Natural killer cell treated with Interleukin-12 subunit alpha and Interleukin-12 subunit beta and Interleukin-15 and Interleukin-18, amount 100 ng/mL, for 72 hours (primary cell): ENCODE measurements at regions not wholly inside any gene's neighbourhood (a gene's known extent, or its start where the extent isn't known, plus 50 kb on each side); places are given as distances from the start of the nearest gene placed in this dataset.
A peak's percentile ranks its signal among the peaks of the same experiment; 100 is the strongest.
"Not testable (repeated sequence)": the region's sequence is repeated elsewhere in the genome, so short reads cannot be mapped to it uniquely, and the experiment has no call there.

Experiments
- ATAC-seq, 2 donors: fragments of 150-1000 bp; cut with Tn5 transposase in 1 of 2; sonication (Bioruptor Pico), chemical (Tn5 transposase) in 1 of 2; 2 replicates each; pipeline ENCODE4 v1.10.0; 2021
- DNase-seq: peaks from one replicate; pipeline ENCODE4 v3.0.0; 2022; ENCODE audit warnings: low spot score
- H3K27ac Mint-ChIP-seq, 2 donors: 1 replicate in 1 of 2; 2 replicates in 1 of 2; pipeline ENCODE4 v1.8.0; 2022; ENCODE audit warnings: mixed read lengths in 2 of 2, mild to moderate bottlenecking in 1 of 2, moderate library complexity in 1 of 2
- H3K27me3 Mint-ChIP-seq, 2 donors: 1 replicate in 1 of 2; 2 replicates in 1 of 2; pipeline ENCODE4 v1.8.0; 2022; ENCODE audit warnings: mixed read lengths in 2 of 2
- H3K36me3 Mint-ChIP-seq: one replicate; pipeline ENCODE4 v1.8.0; 2022; ENCODE audit warnings: mixed read lengths
- H3K4me1 Mint-ChIP-seq, 2 donors: 1 replicate in 1 of 2; 2 replicates in 1 of 2; pipeline ENCODE4 v1.8.0; 2022; ENCODE audit warnings: low read depth in 2 of 2, mixed read lengths in 2 of 2, mild to moderate bottlenecking in 1 of 2
- H3K4me3 Mint-ChIP-seq: one replicate; pipeline ENCODE4 v1.8.0; 2022; ENCODE audit warnings: mixed read lengths
- H3K9me3 Mint-ChIP-seq: 2 replicates; pipeline ENCODE4 v1.8.0; 2022; ENCODE audit warnings: mixed read lengths

DNA sequence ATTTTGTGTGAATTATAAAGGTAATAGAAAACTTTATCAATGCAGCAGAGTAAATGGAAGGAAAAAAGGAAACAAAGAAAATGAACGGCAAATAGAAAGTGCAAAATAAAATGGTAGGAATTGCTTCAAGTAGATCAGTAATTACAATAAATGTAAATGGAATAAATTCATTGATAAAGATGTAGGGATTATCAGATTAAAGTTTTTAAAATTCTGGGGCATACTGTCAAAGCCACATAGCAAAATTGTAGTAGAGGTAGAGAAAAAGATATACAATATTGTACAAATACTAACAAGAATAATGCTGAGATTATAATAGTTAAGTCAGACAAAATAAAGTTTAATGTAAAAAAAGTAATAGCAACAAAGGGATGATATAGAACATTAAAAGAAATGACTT, 94.7 kb downstream of the SMIM20 start:
- ATAC-seq = no peak
- peaks cover 4% of the 10 kb centered on the region in 2 donors for H3K4me1 Mint-ChIP-seq
- H3K36me3 Mint-ChIP-seq = peaks cover 5% of the 10 kb centered on the region
- H3K9me3 Mint-ChIP-seq = peaks cover 2% of the 10 kb centered on the region
- H3K27ac Mint-ChIP-seq = no peak overlapping the region
- H3K27me3 Mint-ChIP-seq = peaks cover 29 to 42% of the 10 kb centered on the region in 2 donors
- H3K4me3 Mint-ChIP-seq = no peak overlapping the region
- DNase-seq = no peak

DNA sequence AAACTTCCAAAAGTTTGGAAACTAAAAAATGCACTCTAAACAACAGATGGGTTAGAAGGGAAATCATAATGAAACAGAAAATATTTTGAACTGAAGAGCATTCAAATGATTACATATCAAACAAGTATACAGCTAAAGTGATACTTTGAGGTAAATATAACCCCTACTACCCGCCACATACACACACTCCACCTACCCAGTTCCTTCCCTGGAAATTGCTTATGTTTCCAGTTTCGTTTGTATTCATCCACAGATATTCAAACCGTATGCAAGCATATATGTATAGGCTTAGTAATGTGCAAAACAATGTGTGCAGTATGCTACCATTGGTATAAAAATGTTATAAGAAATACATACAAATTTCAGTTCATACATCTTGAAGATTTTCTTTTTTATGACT, 95.5 kb downstream of the SMIM20 start:
- no peak overlapping the region for H3K27ac Mint-ChIP-seq
- DNase-seq (no peak), ATAC-seq (no peak)
- H3K36me3 Mint-ChIP-seq = peaks cover 5% of the 10 kb centered on the region
- peaks cover 28 to 34% of the 10 kb centered on the region in 2 donors for H3K27me3 Mint-ChIP-seq
- H3K9me3 Mint-ChIP-seq = peaks cover 2% of the 10 kb centered on the region
- H3K4me1 Mint-ChIP-seq = peaks cover 4% of the 10 kb centered on the region in 2 donors
- H3K4me3 Mint-ChIP-seq = no peak overlapping the region

DNA sequence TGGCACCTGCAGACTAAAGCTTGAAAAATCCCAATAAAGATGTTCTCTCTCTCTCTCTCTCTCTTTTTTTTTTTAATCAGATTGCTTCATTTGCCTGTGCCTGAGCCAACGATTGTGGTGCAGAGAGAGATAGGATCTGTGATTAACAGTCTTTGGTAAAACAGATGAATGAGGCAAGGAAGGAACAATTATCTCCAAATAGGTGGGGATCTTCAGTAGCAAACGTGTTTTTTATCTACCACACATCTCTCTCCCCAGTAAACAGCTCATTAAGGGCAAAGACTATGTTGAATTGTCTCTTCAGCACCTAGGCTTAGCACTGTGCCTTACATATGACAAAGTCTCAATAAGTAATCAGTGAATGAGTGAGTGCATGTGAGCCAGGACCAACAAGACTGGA, 96.3 kb downstream of the SMIM20 start:
- Mint-ChIP-seq H3K36me3 (peaks cover 5% of the 10 kb centered on the region), H3K4me1 (peaks cover 4% of the 10 kb centered on the region in 2 donors), H3K27me3 (peaks cover 28 to 32% of the 10 kb centered on the region in 2 donors), H3K27ac (no peak overlapping the region), H3K4me3 (no peak overlapping the region), H3K9me3 (peaks cover 2% of the 10 kb centered on the region)
- DNase-seq (no peak), ATAC-seq (no peak)

DNA sequence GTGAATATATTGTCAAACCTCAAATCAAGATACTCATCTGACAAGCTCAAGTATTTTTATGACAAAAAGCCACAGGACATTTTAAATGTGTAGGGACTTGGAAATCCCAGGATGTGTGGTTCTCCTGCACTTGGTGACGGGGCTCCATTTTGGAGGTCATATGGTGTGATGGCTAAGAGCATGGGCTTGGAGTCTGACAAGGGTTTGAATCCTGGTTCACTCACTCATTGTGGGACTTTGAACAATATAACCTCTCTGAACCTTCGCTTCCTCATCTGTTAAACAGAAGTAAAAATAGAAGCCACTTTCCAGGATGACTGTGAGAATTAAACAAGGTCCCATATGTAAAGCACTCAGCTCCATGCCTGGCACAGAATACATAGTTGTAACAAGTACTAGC, 99.6 kb downstream of the SMIM20 start:
- no peak overlapping the region for H3K4me3 Mint-ChIP-seq
- H3K27ac Mint-ChIP-seq = no peak overlapping the region
- DNase-seq (no peak), ATAC-seq (no peak)
- peaks cover 4 to 11% of the 10 kb centered on the region in 2 donors for H3K4me1 Mint-ChIP-seq
- H3K9me3 Mint-ChIP-seq = no peaks in the 10 kb centered on the region
- H3K27me3 Mint-ChIP-seq = peaks cover 24% of the 10 kb centered on the region in 2 donors
- peaks cover 3% of the 10 kb centered on the region for H3K36me3 Mint-ChIP-seq

DNA sequence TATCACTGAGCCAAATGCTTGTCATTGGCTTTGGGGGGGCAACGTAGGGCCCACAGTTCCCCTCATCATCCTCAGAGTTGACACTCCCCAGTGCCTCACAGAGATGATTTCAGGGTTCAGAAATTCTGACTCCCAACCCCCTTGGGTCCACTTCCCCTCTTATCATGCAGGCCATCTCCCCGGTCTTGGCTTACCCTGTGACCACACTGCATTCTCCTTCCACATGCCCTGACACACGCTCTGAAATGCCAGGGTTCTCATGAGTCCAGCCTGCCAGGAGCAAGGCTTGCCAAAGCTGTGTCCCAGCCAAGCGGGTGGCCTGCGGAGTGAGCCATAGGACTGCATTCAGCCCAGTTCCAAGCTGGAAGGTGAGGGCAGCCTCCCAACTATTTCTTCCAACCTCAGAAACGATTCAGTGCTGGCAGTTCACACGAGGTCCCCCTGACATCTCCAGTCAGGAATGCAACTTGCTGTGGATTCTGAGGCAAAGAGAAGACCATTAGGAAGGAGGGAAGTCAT, 101.2 kb downstream of the SMIM20 start:
- DNase-seq (no peak), ATAC-seq (no peak)
- H3K9me3 Mint-ChIP-seq = no peaks in the 10 kb centered on the region
- no peak overlapping the region for H3K4me3 Mint-ChIP-seq
- peaks cover 27 to 31% of the 10 kb centered on the region in 2 donors for H3K27me3 Mint-ChIP-seq
- no peak overlapping the region for H3K27ac Mint-ChIP-seq
- H3K36me3 Mint-ChIP-seq = no peaks in the 10 kb centered on the region
- H3K4me1 Mint-ChIP-seq = peaks cover 8 to 11% of the 10 kb centered on the region in 2 donors

DNA sequence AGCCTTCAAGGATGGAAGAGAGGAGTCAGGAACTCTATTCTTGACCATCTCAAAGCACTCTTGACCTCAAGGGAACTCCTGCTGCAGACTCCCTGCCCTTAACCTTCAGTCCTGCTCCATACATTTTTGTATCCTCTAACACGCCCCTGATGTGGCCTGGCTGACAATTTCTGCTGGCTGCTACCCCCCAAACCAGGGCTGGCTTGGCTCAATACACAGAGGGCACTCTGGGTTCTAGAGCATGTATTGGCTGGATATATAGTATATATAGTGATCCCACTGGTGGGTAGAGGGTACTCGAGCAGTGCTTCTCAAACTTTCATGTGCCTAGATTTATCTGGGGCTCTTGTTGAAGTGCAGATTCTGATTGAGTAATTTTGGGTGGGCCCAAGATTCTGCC, 101.9 kb downstream of the SMIM20 start:
- no peaks in the 10 kb centered on the region for H3K9me3 Mint-ChIP-seq
- no peak overlapping the region for H3K27ac Mint-ChIP-seq
- peaks cover 11% of the 10 kb centered on the region in 2 donors for H3K4me1 Mint-ChIP-seq
- no peak for DNase-seq
- H3K27me3 Mint-ChIP-seq = peaks cover 23 to 31% of the 10 kb centered on the region in 2 donors
- ATAC-seq = no peak
- no peak overlapping the region for H3K4me3 Mint-ChIP-seq
- no peaks in the 10 kb centered on the region for H3K36me3 Mint-ChIP-seq

DNA sequence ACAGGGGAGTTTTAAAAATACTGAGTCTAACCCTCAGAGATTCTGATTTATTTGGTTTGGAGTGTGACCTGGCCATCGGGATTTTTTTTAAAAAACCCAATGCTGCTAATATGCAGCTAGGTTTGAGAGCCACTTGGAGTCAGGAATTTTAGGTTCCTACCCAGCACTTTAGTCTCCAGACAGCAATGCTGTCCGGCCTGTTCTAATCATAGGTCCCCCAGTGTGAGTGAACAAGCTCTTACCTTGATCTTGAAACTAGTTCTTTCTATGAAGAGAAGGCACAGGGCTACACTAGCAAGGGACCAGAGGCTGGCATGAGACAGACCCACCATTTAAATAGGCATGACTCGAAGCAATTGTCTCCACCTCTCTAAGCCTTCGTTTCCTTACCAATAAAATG, 103.5 kb downstream of the SMIM20 start:
- no peak for DNase-seq
- ATAC-seq = no peak
- H3K36me3 Mint-ChIP-seq = no peaks in the 10 kb centered on the region
- H3K4me3 Mint-ChIP-seq = no peak overlapping the region
- peaks cover 18 to 23% of the 10 kb centered on the region in 2 donors for H3K27me3 Mint-ChIP-seq
- H3K9me3 Mint-ChIP-seq = no peaks in the 10 kb centered on the region
- peaks cover 11% of the 10 kb centered on the region in 2 donors for H3K4me1 Mint-ChIP-seq
- H3K27ac Mint-ChIP-seq = no peak overlapping the region

DNA sequence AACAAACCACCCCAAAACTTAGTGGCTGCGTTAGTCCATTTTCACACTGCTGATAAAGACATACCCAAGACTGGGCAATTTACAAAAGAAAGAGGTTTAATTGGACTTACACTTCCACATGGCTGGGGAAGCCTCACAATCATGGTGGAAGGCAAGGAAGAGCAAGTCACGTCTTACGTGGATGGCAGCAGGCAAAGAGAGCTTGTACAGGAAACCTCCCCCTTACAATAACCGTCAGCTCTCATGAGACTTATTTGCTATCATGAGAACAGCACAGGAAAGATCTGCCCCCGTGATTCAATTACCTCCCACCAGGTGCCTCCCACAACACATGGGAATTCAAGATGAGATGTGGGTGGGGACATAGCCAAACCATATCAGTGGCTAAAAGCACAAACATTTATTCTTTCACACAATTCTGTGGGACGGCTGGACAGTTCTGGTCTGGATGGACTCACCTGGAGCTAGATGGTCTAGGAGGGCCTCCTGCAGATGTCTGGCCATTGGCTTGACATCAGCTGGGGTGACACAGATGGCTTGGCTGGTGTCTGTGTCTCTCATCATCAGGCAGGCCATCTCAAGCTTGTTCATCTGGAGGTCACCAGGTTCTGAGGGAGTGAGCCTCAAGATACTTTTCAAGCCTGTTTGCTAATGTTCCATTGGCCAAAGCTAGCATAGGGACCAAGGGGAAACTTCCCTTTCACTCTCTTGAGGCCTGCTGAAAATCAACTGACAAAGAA, 104.1 kb downstream of the SMIM20 start:
- not testable (repeated sequence) for DNase-seq, H3K27ac Mint-ChIP-seq, ATAC-seq, H3K4me1 Mint-ChIP-seq, H3K4me3 Mint-ChIP-seq, H3K9me3 Mint-ChIP-seq, H3K36me3 Mint-ChIP-seq
- H3K27me3 Mint-ChIP-seq = peaks cover 17 to 19% of the 10 kb centered on the region in 2 donors

DNA sequence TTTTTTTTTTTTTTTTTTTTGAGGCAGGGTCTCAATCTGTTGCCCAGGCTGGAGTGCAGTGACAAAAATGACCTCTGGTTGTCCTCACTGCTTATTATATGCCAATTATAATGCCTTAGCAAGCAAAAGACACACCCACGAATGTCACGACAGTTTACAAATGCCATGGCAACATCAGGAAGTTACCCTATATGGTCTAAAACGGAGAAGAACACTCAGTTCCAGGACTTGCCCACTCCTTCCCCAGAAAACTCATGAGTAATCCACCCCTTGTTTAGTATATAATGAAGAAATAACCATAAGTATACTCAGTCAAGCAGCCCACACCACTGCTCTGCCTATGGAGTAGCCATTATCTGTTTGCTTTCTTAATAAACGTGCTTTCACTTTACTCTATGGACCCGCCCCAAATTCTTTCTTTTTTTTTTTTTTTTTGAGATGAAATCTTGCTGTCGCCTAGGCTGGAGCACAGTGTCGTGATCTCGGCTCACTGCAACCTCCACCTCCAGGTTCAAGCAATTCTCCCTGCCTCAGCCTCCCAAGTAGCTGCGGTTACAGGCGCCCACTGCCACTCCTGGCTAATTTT, 106.2 kb downstream of the SMIM20 start:
- DNase-seq (no peak), ATAC-seq (peak; percentile 59 to 71)
- Mint-ChIP-seq H3K27ac (no peak overlapping the region), H3K4me1 (peaks cover 6 to 7% of the 10 kb centered on the region in 2 donors), H3K4me3 (peak overlapping the region; percentile 28), H3K27me3 (peaks cover 20% of the 10 kb centered on the region in 2 donors), H3K9me3 (no peaks in the 10 kb centered on the region), H3K36me3 (no peaks in the 10 kb centered on the region)

DNA sequence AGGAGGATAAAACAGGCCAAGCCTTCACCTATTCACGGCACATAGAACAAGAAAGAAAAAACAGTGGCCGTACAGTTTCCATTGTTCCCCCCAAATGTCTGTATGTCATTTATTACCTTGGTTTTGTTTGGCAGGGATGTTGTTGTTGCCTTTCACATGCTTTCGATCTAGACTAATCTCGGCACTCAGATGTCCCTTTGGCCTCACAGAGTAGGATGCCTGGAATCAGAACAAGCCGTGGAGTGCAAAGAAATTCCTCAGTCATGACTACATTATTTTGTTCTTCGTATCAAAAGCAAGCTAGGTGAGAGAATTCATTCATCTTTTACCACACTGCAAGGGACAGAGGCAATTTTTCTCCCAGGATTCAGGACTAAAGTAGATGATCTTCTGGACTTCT, 106.9 kb downstream of the SMIM20 start:
- ATAC-seq (no peak), DNase-seq (no peak)
- Mint-ChIP-seq H3K4me3 (no peak overlapping the region), H3K9me3 (no peaks in the 10 kb centered on the region), H3K27me3 (peaks cover 20% of the 10 kb centered on the region in 2 donors), H3K27ac (no peak overlapping the region), H3K4me1 (peaks cover 6 to 7% of the 10 kb centered on the region in 2 donors), H3K36me3 (no peaks in the 10 kb centered on the region)

DNA sequence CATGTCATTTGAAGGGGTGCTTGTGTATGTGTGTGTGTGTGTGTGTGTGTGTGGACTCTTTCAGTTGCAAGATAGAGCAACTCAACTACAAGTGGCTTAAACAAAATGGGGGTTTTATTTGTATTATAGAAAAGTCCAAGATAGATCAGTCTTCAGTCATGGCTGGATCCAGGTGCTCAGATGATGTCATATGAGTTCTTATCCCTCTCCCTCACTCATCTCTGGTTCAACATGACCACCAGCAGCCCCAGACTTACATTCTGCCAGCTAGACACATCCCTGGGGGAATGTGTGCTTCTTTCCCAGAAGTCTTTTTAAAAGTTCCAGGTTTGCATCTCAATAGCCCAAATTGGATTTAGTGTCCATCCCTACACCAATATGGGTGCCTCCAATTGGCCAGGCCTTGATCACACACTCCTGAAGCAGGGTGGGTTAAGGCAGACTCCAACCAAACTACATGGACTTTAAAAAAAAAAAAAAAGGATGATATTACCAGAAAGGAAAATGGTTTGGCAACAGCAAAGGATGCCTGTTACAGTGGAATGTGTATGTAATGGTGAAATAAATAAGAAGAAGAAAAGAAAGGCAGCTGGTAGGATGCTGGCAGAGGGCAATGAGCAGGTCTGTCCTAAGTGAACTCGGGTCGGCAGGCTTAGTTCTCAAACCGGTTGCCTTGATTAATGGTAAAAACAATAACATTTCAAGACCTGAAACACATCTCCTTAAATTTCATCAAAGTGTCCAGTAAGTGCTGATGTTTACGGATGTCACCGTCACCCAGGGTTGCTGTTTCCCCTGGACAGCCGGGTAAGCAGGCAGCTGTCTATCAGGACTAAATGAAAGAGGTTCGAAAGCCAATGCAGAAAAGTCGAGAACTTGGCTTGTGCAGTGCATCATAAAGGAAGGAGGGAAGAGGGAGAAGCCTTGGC, 107.7 kb downstream of the SMIM20 start:
- Mint-ChIP-seq H3K9me3 (no peaks in the 10 kb centered on the region), H3K27ac (no peak overlapping the region), H3K4me3 (no peak overlapping the region), H3K36me3 (no peaks in the 10 kb centered on the region), H3K4me1 (peaks cover 0 to 6% of the 10 kb centered on the region in 2 donors), H3K27me3 (peaks cover 21 to 22% of the 10 kb centered on the region in 2 donors)
- no peak for DNase-seq
- no peak for ATAC-seq

DNA sequence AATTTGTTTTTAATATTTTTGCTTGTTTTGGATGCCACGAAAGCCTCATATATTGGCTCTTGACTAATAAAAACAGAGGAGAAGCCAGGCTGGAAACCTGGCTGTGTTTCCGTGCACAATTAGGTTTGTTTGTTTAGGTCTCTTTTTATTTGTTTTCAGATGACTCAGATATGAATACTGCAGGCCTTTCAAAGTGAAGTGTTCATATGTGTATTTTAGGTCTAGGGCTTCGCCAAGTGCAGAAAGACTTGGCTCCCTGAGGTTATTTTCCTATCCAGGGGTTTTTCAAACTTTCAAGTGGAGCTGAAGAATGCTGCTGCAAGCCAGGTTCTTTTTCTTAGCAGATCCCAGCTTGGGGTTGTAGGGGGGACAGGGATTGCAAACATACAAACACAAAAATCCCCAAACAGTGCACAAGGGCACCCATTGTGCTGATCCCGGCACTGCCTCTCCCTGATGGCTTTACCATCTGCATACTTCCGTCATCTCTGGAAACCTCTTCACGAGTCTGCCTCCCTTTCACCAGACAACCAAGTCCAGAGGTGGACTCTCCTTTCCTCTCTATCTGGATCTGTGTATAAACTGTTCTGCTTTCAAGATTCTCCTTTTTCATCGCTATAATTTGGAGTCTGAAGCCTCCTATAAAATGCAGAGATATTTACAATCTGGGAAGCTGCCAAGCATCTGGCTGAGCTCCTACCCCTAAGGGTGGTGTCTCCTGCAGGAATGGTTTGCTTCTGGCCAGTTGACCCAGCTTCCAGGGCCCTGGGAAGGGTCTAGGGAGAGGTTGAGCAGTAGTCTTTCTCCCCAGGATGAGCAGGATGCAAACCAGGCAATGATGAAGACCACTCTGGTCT, 108.6 kb downstream of the SMIM20 start:
- ATAC-seq (no peak), DNase-seq (no peak)
- Mint-ChIP-seq H3K4me1 (peaks cover 0 to 6% of the 10 kb centered on the region in 2 donors), H3K4me3 (no peak overlapping the region), H3K9me3 (no peaks in the 10 kb centered on the region), H3K36me3 (no peaks in the 10 kb centered on the region), H3K27me3 (peaks cover 25 to 27% of the 10 kb centered on the region in 2 donors), H3K27ac (no peak overlapping the region)
